Heart left ventricle (tissue), 13 donors: ENCODE measurements at regions not wholly inside any gene's neighbourhood (a gene's known extent, or its start where the extent isn't known, plus 50 kb on each side); places are given as distances from the start of the nearest gene placed in this dataset.

ENCODE experiments used
- CTCF ChIP-seq, 12 donors: fragments of 200-600 bp; sonication (generic) in 4 of 12; IDR thresholded peaks; one replicate each; pipeline versions ENCODE4 v1.5.0 to v1.8.0; 2018 to 2022; ENCODE audit warnings: antibody characterized with exemption in 12 of 12, mild to moderate bottlenecking in 5 of 12
- POLR2A ChIP-seq, 2 donors: fragments of 450-650 bp; IDR thresholded peaks; one replicate each; pipeline ENCODE4 v1.6.1; 2017; ENCODE audit warnings: antibody characterized with exemption in 2 of 2, mild to moderate bottlenecking in 2 of 2, moderate library complexity in 2 of 2
- donor health status: ischemic (EF 13 %, LVEDD 7.1; RV severe dilation, severe dysfunction).
- donor health status: DM: no; HTN: yes; CAD: no.
- donor health status: DM: no; HTN: no; CAD: no.
- donor health status: ischemic (EF 25% LVEDD 6.9; RV normal size, moderate dysfunction).
- donor health status: ischemic (EF 25% LVEDD 5.7; RV mildly dilated, moderate dysfunction).
- donor health status: ischemic (EF 35%, LVEDD 5.7; RV mildly dilated, moderate dysfunction).
- donor health status: nonischemic (EF 11% LVEDD 7.7; RV severe dilation, severe dysfunction).
- donor health status: DM: yes; HTN: yes; CAD: no.
- donor health status: PGD.
- donor health status: ischemic (EF 29% LVEDD 5.4; RV normal size, mild dysfunction).
- donor health status: nonischemic (EF 23%, LVEDD 6.1; RV moderate dilation, normal function).

GRCh38 chr2:139924070-139924469 is 1143.9 kb upstream of the NXPH2 start:
- TF ChIP-seq CTCF (IDR thresholded peaks at IDR 0.05) (no peak), POLR2A (IDR thresholded peaks at IDR 0.05) (no peak)
